Fibroblast of lung (primary cell): ENCODE measurements at regions not wholly inside any gene's neighbourhood (a gene's known extent, or its start where the extent isn't known, plus 50 kb on each side); places are given as distances from the start of the nearest gene placed in this dataset.

ENCODE experiments used
- CTCF ChIP-seq, 2 donors: IDR thresholded peaks in 1 of 2; conservative IDR thresholded peaks in 1 of 2; 1 replicate in 1 of 2; 2 replicates in 1 of 2; pipeline ENCODE4 v1.5.1; 2011 to 2012; ENCODE audit warnings: low read length in 2 of 2, control low read depth in 1 of 2, inconsistent platforms in 1 of 2, low read depth in 1 of 2, mild to moderate bottlenecking in 1 of 2
- EZH2 ChIP-seq: IDR thresholded peaks from 2 replicates; pipeline ENCODE4 v1.5.1; 2012; ENCODE audit warnings: low read length, control low read depth, mild to moderate bottlenecking; ENCODE audit errors: missing control alignments

- TF ChIP-seq CTCF (conservative IDR thresholded peaks at IDR 0.05 in 1 of 2, IDR thresholded peaks at IDR 0.05 in 1 of 2; ENCODE audit: low read depth in 1 of 2, low read length in 2 of 2) (no peak), EZH2 (no peak)
These were observed 1153.4 kb downstream of the IGSF11 start for GRCh38 chr3:117881210-117881609.
